HG02759 (cell line): ENCODE measurements at regions not wholly inside any gene's neighbourhood (a gene's known extent, or its start where the extent isn't known, plus 50 kb on each side); places are given as distances from the start of the nearest gene placed in this dataset.

ENCODE experiments used
- ATAC-seq: cut with Tn5 transposase; IDR thresholded peaks from one replicate; pipeline ENCODE4 v1.9.1; 2021; ENCODE audit warnings: mild to moderate bottlenecking, moderate library complexity; ENCODE audit not compliant: unreplicated experiment

GRCh38 chr1:38436006-38436405 lies 389.4 kb upstream of the POU3F1 start:
- ATAC-seq, result no peak

DNA sequence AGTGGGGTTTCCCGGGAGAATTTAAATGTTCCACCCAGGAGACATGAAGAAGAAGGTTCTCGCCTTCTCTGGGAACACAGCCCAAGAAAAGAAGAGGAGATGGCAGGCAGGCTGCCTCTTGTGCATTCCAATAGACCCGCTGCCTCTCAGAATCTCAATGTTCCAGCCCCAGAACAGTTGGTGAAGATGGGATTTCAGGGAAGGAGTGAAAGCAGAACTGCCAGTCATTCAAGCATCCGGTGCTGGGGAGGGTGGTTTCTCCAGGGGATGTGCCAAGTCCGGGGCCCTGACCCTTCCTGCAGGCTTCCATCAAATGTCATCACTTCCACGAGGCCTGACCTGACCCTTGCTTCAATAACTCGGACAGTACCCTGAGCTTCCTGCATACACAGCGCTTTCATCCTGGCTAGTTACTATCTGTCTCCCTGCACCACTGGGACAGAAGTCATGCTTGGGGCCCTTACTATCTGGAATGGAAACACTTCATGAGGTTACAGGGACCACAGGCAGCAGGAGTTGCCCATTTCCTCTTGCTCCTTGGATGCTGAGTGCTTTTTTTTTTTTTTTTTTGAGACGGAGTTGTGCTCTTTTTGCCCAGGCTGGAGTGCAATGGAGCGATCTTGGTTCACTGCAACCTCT lies 386.6 kb upstream of the POU3F1 start:
- no peak for ATAC-seq

- no peak for ATAC-seq
Observed at GRCh38 chr1:38431535-38432376, 385.2 kb upstream of the POU3F1 start.

DNA sequence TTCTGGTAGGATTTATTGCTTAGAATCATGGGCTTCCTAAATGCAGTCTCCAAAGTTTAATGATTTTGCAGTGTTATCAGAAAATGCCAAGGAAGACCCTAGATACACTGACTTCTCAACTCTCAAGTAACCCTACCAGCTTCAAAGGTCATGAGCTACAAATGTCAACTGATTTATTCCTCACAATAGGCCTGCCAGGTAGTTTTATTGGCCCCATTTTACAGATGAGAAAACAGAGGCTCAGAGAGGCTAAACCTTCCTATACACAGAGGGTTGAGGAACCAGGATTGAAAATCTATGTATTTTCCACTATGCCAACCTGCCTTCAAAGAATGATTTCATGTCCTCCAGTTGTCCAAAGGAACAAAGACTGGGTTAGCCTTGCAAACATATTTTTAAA lies 384.4 kb upstream of the POU3F1 start:
- ATAC-seq, result no peak

DNA sequence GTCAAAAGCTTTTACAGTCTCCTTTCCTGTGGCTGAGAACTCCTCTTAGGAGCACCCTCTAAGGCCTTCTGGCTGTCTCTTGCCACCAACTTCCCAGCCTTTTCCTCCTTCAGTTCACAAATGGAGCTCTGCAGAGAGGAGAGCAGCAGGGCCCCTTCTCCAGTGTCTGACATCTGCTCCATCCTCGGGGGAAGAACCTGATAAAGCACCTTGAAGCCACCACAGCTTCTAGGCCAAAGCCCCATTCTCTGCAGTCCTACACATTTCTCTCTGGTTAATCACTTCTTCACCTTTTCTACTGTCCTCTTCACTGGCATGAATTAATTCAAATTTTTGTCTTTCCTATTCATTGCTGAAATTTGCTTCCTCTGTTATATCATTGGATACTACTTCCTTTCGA lies 378.1 kb upstream of the POU3F1 start:
- ATAC-seq, result no peak

GRCh38 chr1:38420666-38421065 lies 374.1 kb upstream of the POU3F1 start:
- no peak for ATAC-seq

GRCh38 chr1:38418195-38419030 lies 371.8 kb upstream of the POU3F1 start:
- ATAC-seq, result no peak

DNA sequence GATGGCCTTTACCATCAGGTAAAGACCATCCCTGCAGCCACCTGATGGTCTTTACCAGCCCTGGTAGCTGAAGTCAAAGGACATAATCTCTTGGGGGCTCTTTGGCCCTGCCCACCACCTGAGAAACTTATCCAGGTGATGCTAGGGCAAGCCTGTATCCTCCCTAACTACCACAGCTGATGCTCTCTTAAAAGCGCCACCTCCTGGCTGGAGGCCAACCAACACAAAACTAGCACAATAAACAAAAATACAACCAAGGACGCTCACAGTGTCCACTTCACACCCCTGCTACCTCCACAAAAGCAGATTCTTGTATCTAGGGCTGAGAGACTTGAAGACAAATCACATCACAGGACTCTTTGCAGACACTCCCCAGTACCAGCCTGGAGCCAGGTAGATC lies 357.1 kb upstream of the POU3F1 start:
- ATAC-seq, result no peak

DNA sequence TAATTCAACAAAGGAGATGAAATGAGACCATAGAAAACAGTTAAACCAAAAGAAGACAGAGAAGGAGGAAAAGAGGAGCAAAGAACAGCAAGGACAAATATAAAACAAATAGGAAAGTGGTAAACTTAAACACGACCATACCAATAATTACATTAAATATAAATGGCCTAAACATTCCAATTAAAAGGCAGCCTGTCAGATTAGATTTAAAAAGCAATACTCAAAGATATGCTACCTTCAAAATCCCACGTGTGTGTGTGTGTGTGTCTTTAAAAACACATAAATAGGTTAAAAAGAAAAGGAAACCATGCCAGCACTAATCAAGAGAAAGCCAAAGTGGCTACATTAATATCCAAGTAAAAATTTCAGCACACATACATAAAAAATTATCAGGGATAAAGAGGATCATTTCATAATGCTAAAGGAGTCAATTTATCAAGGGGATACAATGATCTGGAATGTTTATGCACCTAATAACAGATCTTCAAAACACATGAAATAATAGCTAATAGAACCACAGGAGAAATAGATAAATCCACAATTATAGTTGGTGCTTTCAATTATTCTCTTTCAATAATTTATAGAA lies 355.7 kb upstream of the POU3F1 start:
- ATAC-seq, result no peak

GRCh38 chr1:38396606-38397005 lies 350.0 kb upstream of the POU3F1 start:
- no peak for ATAC-seq

DNA sequence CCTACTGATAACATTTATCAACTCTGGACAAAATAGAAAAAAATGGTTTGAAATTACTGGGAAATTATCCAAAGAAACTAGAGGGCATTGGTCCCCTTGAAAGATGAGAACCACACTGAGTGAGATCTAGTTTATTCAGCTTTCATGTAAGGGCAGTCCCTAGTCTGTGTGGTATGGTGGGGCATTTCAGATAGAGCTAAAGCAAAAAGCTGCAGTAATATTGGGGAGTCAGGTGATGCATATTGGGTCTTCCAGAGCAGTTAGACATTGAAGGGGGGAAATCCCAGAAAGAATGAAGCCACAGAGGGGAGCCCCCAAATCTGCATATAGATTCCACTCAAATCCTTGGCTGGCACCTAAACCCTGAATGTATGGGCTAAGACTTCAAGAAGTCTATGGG lies 347.7 kb upstream of the POU3F1 start:
- ATAC-seq, result no peak

DNA sequence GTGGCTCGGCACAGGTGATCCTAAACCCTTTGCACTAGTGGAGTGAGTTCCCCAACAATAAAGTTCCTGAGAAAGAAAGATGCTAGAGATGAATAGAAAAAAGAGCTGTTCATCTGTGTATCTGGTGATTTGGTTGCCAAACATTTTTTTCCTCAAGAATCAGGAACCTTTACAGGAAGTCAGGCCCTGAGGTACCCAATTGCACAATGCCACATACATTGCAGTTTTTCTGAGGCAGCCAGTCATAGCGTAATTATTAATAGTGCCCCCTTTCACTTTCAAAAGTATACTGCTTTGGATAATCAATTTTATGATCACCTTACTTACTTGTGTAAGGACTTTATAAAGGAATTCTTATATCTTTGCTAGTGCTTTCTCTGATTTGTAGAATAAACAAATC lies 346.3 kb upstream of the POU3F1 start:
- ATAC-seq, result no peak

DNA sequence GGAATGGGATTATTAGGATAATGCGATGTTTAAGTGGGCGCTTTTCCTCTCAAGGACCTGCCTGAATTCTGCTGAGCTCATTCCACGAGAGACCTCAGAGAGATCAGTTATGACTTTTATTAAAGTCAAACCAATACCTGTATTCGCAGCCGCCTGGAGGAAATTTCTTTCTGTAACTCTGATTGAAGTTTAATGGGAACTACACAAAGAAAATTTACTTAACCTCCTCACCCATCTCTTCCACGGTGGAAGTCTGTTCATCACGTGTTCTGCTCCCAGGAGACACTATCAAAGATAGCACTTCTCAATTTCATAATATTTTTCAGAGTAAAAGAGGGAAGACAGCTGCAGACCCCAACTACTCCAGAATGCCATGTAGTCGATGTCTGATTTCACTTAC lies 334.7 kb upstream of the POU3F1 start:
- ATAC-seq, result no peak

DNA sequence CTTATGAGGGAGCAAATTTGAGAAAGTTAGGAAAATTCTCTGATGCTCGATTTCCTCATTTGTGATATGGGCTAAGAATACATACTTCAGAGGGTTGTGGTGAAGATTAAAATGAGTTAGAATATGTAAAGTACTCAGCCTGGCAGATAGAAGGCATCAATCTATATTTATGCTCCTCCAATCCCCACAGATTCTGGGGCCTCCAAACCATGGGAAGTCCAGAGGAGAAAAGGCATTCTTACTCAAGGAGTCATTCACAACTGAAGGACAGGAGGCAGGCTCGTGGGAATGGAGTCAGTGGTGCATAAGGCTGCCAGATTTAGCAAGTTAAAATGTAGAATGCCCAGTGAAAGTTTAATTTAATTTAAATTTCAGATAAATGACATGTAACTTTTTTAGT lies 330.0 kb upstream of the POU3F1 start:
- ATAC-seq, result no peak

- ATAC-seq, result no peak
Observed at GRCh38 chr1:38375035-38375434, 328.4 kb upstream of the POU3F1 start.

DNA sequence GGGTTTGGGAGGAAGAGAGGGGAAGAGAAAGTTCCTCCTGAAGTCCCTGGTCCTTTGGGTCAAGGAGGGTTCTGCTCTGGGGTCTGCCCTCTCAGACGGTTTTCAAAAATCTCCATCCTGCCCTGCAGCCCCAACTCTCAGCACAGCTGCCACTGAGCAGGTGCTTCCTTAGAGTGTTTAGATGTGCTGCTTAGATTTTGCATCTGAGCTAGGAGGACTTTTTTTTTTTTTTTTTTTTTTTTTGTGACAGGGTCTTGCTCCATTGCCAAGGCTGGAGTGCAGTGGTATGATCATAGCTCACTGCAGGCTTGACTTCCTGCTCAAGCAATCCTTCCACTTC lies 324.9 kb upstream of the POU3F1 start:
- no peak for ATAC-seq

GRCh38 chr1:38370716-38371504 lies 324.3 kb upstream of the POU3F1 start:
- ATAC-seq, result no peak

GRCh38 chr1:38365242-38365641 lies 318.6 kb upstream of the POU3F1 start:
- no peak for ATAC-seq

- ATAC-seq, result no peak
Observed at GRCh38 chr1:38361566-38361965, 315.0 kb upstream of the POU3F1 start.

- ATAC-seq, result no peak
Observed at GRCh38 chr1:38360807-38361206, 314.2 kb upstream of the POU3F1 start.

- no peak for ATAC-seq
Observed at GRCh38 chr1:38353956-38354355, 307.4 kb upstream of the POU3F1 start.
